MCF 10A (cell line): ENCODE measurements at regions not wholly inside any gene's neighbourhood (a gene's known extent, or its start where the extent isn't known, plus 50 kb on each side); places are given as distances from the start of the nearest gene placed in this dataset.
A peak's percentile ranks its signal among the peaks of the same experiment; 100 is the strongest.
"Not testable (repeated sequence)": the region's sequence is repeated elsewhere in the genome, so short reads cannot be mapped to it uniquely, and the experiment has no call there.

Experiments
- BruUV-seq: library from RNA; stranded (reverse); fragments of 400-500 nt; replicated peaks from 2 replicates; lab custom pipeline; 2021; lab: Mats Ljungman, UMichigan
- CTCF ChIA-PET: fragments of 300-600 bp; sonication (Branson Sonifier 250); formaldehyde crosslinking; extraction: SDS; loops from one replicate; lab custom pipeline; 2021; ENCODE audit warnings: antibody characterized with exemption, inconsistent platforms; lab: Yijun Ruan, JAX
- POLR2A ChIA-PET: fragments of 300-600, 350-650 bp; sonication (Branson Sonifier 250); formaldehyde crosslinking; extraction: SDS; loops from one replicate; lab custom pipeline; 2020; ENCODE audit warnings: antibody characterized with exemption, inconsistent platforms; lab: Yijun Ruan, JAX
- DNase-seq: peaks from one replicate; pipeline ENCODE4 v3.0.0-alpha.2; 2018; ENCODE audit not compliant: unreplicated experiment
- H3K27ac Mint-ChIP-seq: one replicate; pipeline ENCODE4 v1.8.0; 2022; ENCODE audit warnings: mild to moderate bottlenecking, low read depth, mixed read lengths; ENCODE audit not compliant: unreplicated experiment
- H3K27me3 Mint-ChIP-seq: one replicate; pipeline ENCODE4 v1.8.0; 2022; ENCODE audit warnings: mixed read lengths; ENCODE audit not compliant: insufficient read depth, unreplicated experiment
- H3K36me3 Mint-ChIP-seq: one replicate; pipeline ENCODE4 v1.8.0; 2022; ENCODE audit warnings: mild to moderate bottlenecking, moderate library complexity, mixed read lengths; ENCODE audit not compliant: insufficient read depth, unreplicated experiment
- H3K4me1 Mint-ChIP-seq: one replicate; pipeline ENCODE4 v1.8.0; 2022; ENCODE audit warnings: mixed read lengths; ENCODE audit not compliant: insufficient read depth, unreplicated experiment
- H3K4me3 Mint-ChIP-seq: one replicate; pipeline ENCODE4 v1.8.0; 2022; ENCODE audit warnings: mild to moderate bottlenecking, moderate library complexity, mixed read lengths; ENCODE audit not compliant: unreplicated experiment
- H3K9me3 Mint-ChIP-seq: one replicate; pipeline ENCODE4 v1.8.0; 2022; ENCODE audit warnings: mixed read lengths; ENCODE audit not compliant: unreplicated experiment
- CTCF ChIP-seq: fragments of 200-600 bp; IDR thresholded peaks from one replicate; pipeline ENCODE4 v1.8.0; 2022; ENCODE audit warnings: antibody characterized with exemption, mild to moderate bottlenecking; ENCODE audit not compliant: unreplicated experiment
- intact Hi-C: fragments of 100-400 bp; cut with micrococcal nuclease; formaldehyde crosslinking; loops from 2 replicates; pipeline ENCODE4 v1.14.1; 2022

DNA sequence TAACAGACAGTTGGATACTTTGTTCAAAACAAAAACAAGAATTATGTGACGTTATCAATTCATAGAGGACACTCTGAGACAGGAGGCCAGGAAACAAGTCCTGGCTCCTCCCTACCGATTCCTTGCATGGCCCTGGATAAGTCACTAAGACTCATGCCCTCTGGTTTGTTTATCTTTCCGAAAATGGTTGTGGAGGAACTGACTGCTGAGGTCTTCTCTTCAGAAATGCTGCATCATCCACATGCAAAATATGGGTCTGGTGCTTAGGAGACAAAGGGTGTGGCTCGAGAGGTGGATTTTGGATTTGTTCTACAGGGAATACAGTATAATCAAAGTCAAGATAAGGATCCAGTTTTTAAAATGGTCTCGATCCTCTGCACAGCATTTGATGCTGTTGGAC lies 130.9 kb downstream of the RELL1 start:
- H3K27me3 Mint-ChIP-seq: no peaks in the 10 kb centered on the region
- no TSS peak for BruUV-seq
- H3K36me3 Mint-ChIP-seq: no peaks in the 10 kb centered on the region
- ChIA-PET CTCF (interaction anchor here (0.5 to 2.4 kb wide), 4 partner anchors 11 to 383 kb away, joined by 3 to 9 read pairs (median 4); no protein-coding TSS in a partner anchor), POLR2A (interaction anchor here (1.1 kb wide), 1 partner anchor 8 kb away, joined by 3 read pairs; no protein-coding TSS in a partner anchor)
- intact Hi-C loops: no loop called here
- DNase-seq: no peak
- TF ChIP-seq CTCF: no peak
- H3K9me3 Mint-ChIP-seq: peaks cover 14% of the 10 kb centered on the region
- H3K4me3 Mint-ChIP-seq: no peak overlapping the region
- H3K27ac Mint-ChIP-seq: no peak overlapping the region
- H3K4me1 Mint-ChIP-seq: peaks cover 6% of the 10 kb centered on the region

GRCh38 chr4:37549866-37550265 lies 136.3 kb downstream of the RELL1 start:
- H3K27me3 Mint-ChIP-seq, H3K4me3 Mint-ChIP-seq, DNase-seq, H3K36me3 Mint-ChIP-seq, H3K27ac Mint-ChIP-seq, POLR2A ChIA-PET, H3K4me1 Mint-ChIP-seq, BruUV-seq, intact Hi-C loops: not testable (repeated sequence)
- H3K9me3 Mint-ChIP-seq: peaks cover 14% of the 10 kb centered on the region
- CTCF ChIA-PET: interaction anchor here (1.3 to 2.0 kb wide), 2 partner anchors 17 to 21 kb away, joined by 6 to 7 read pairs; no protein-coding TSS in a partner anchor

DNA sequence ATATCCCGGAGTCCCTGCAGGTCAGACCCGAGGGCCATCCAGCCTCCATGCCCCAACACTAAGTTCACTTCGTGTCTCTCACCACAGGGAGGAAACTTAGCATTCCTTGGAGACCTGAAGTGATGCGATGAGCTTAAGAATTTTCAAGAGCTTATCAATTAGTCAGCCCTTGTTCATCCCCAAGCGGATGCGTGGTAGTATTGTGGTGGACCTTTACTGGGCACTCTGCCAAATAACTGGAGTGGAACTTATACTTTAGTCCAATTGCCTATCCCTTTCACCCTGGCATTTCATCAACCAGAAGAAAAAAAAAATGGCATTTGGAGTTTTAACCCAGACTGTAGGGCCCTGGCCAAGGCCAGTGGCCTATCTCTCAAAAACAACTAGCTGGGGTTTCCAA lies 137.1 kb downstream of the RELL1 start:
- Mint-ChIP-seq H3K4me3 (no peak overlapping the region), H3K9me3 (peaks cover 14% of the 10 kb centered on the region), H3K27me3 (no peaks in the 10 kb centered on the region), H3K36me3 (peaks cover 6% of the 10 kb centered on the region), H3K27ac (no peak overlapping the region), H3K4me1 (no peaks in the 10 kb centered on the region)
- peak; percentile 59 for DNase-seq
- CTCF ChIA-PET: interaction anchor here (0.8 to 2.0 kb wide), 3 partner anchors 17 to 20 kb away, joined by 3 to 7 read pairs (median 6); no protein-coding TSS in a partner anchor
- POLR2A ChIA-PET: no interaction called here
- no TSS peak for BruUV-seq
- intact Hi-C loops: no loop called here
- TF ChIP-seq CTCF: no peak

GRCh38 chr4:37546586-37546985 lies 139.6 kb downstream of the RELL1 start:
- no peak for TF ChIP-seq CTCF
- Mint-ChIP-seq H3K4me1 (no peaks in the 10 kb centered on the region), H3K36me3 (peaks cover 12% of the 10 kb centered on the region), H3K4me3 (no peak overlapping the region), H3K27ac (no peak overlapping the region), H3K9me3 (peaks cover 6% of the 10 kb centered on the region), H3K27me3 (no peaks in the 10 kb centered on the region)
- CTCF ChIA-PET: no interaction called here
- POLR2A ChIA-PET: no interaction called here
- no peak for DNase-seq
- intact Hi-C loops: no loop called here
- BruUV-seq: no TSS peak

DNA sequence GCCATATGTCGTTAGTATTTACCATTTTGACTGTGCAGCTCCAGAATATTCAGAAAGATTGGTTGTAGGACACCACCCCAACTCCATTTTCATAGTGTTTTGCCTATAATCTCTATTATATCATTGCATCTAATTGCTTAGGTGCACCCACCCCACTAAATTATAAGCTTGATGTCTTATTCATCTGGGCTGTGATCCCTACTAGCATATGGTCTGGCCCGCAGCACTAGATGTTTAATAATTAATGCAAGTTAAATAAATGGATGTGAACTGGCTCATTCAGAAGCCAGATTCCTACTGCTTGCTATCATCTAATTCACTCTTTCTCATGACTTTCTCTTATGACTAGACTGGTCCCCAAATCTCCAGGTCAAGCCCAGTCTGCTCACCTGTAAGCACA lies 143.5 kb downstream of the RELL1 start:
- no peaks in the 10 kb centered on the region for H3K9me3 Mint-ChIP-seq
- ChIA-PET CTCF (no interaction called here), POLR2A (interaction anchor here (1.0 kb wide), 1 partner anchor 14 kb away, joined by 4 read pairs; no protein-coding TSS in a partner anchor)
- intact Hi-C loops: no loop called here
- no peaks in the 10 kb centered on the region for H3K27me3 Mint-ChIP-seq
- H3K36me3 Mint-ChIP-seq: peaks cover 12% of the 10 kb centered on the region
- H3K27ac Mint-ChIP-seq: no peak overlapping the region
- H3K4me3 Mint-ChIP-seq: no peak overlapping the region
- H3K4me1 Mint-ChIP-seq: no peaks in the 10 kb centered on the region
- BruUV-seq: no TSS peak
- TF ChIP-seq CTCF: no peak
- DNase-seq: no peak
